ENCODE measurements at regions not wholly inside any gene's neighbourhood (a gene's known extent, or its start where the extent isn't known, plus 50 kb on each side); places are given as distances from the start of the nearest gene placed in this dataset.

DNA sequence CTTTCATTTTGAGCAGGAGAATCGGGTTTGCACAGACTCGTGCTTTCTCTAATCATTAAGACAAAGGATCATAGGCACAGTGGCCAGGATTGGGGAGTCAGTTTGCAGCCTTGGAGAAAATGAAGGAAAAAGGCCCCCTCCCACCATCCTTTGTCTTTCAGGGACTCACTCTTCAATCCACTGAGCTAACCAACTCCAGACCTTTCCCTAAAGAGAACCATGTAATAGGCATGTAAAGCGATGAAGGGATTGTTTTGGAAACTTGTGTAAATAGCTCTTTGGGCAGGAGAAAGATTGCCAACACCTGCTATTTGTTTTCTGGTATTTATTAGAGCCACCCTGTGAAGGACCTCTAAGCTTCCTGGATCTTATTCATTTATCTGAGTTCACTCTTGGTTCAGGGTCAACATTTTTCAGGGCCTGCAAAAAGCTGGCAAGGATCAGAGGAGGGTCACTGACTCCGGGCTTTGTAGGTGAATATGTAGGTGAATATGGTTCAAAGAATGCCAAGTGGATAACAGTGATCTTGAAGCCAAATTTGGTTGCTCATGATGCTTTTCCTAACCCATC lies 192.6 kb upstream of the FGGY start:
- TF ChIP-seq CTCF (IDR thresholded peaks at IDR 0.05), result no peak
- TF ChIP-seq EP300 (IDR thresholded peaks at IDR 0.05), result no peak

All from tibial nerve (tissue), 4 donors.